HCT116 (cell line): ENCODE measurements at regions not wholly inside any gene's neighbourhood (a gene's known extent, or its start where the extent isn't known, plus 50 kb on each side); places are given as distances from the start of the nearest gene placed in this dataset.

Source experiments
- CEBPB ChIP-seq: IDR thresholded peaks from 2 replicates; pipeline ENCODE4 v1.6.1; 2012; ENCODE audit warnings: low read depth
- EGR1 ChIP-seq: IDR thresholded peaks from 2 replicates; pipeline ENCODE4 v1.6.1; 2012; ENCODE audit warnings: low read depth
- EZH2phosphoT487 ChIP-seq: fragments of 200-600 bp; IDR thresholded peaks from 2 replicates; pipeline ENCODE4 v1.6.1; 2018; ENCODE audit warnings: antibody characterized with exemption, borderline replicate concordance
- YY1 ChIP-seq: IDR thresholded peaks from 2 replicates; pipeline ENCODE4 v1.6.1; 2011; ENCODE audit warnings: low read length, low read depth, moderate library complexity, mild to moderate bottlenecking; ENCODE audit not compliant: insufficient replicate concordance; ENCODE audit errors: extremely low read depth
- TF ChIP-seq, protein P1 (sequence below), 3 experiments: fragments of 200-600 bp in 1 of 3; sonication (generic) in 1 of 3; IDR thresholded peaks in 2 of 3; conservative IDR thresholded peaks in 1 of 3; 2 replicates each; pipeline ENCODE4 v1.5.1; 2012 to 2017; ENCODE audit warnings: low read depth in 2 of 3, low read length in 2 of 3, antibody characterized with exemption in 1 of 3, borderline replicate concordance in 1 of 3, control low read depth in 1 of 3, mild to moderate bottlenecking in 1 of 3, mixed read lengths in 1 of 3, mixed run types in 1 of 3, moderate library complexity in 1 of 3; ENCODE audit not compliant: insufficient read depth in 1 of 3

GRCh38 chr6:27687154-27688013 is 214.5 kb upstream of the ZNF184 start:
- TF ChIP-seq, protein P1, sequence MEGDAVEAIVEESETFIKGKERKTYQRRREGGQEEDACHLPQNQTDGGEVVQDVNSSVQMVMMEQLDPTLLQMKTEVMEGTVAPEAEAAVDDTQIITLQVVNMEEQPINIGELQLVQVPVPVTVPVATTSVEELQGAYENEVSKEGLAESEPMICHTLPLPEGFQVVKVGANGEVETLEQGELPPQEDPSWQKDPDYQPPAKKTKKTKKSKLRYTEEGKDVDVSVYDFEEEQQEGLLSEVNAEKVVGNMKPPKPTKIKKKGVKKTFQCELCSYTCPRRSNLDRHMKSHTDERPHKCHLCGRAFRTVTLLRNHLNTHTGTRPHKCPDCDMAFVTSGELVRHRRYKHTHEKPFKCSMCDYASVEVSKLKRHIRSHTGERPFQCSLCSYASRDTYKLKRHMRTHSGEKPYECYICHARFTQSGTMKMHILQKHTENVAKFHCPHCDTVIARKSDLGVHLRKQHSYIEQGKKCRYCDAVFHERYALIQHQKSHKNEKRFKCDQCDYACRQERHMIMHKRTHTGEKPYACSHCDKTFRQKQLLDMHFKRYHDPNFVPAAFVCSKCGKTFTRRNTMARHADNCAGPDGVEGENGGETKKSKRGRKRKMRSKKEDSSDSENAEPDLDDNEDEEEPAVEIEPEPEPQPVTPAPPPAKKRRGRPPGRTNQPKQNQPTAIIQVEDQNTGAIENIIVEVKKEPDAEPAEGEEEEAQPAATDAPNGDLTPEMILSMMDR (IDR thresholded peaks at IDR 0.05 in 2 of 3, conservative IDR thresholded peaks at IDR 0.05 in 1 of 3; ENCODE audit: borderline replicate concordance in 1 of 3, insufficient read depth in 1 of 3, low read depth in 2 of 3, low read length in 2 of 3) = peak; percentile 55 to 81 (median 79); a peak in 5 of 6 replicates
- TF ChIP-seq EZH2phosphoT487 (no peak), EGR1 (no peak), YY1 (peak; percentile 49), CEBPB (no peak)
